HG03558 (cell line): ENCODE measurements at regions not wholly inside any gene's neighbourhood (a gene's known extent, or its start where the extent isn't known, plus 50 kb on each side); places are given as distances from the start of the nearest gene placed in this dataset.

Experiments
- ATAC-seq: cut with Tn5 transposase; IDR thresholded peaks from one replicate; pipeline ENCODE4 v1.9.1; 2021; ENCODE audit warnings: moderate number of reproducible peaks; ENCODE audit not compliant: unreplicated experiment; ENCODE audit errors: extremely low read depth

- ATAC-seq, result no peak
Measured at GRCh38 chr2:144943293-144943941, 423.5 kb upstream of the ZEB2 start.

GRCh38 chr2:144942516-144943256 is 422.8 kb upstream of the ZEB2 start:
- ATAC-seq, result no peak

GRCh38 chr2:144941743-144942488 is 422.0 kb upstream of the ZEB2 start:
- no peak for ATAC-seq

- ATAC-seq, result no peak
Measured at GRCh38 chr2:144939590-144939989, 419.7 kb upstream of the ZEB2 start.

- ATAC-seq, result no peak
Measured at GRCh38 chr2:144937910-144938709, 418.2 kb upstream of the ZEB2 start.

GRCh38 chr2:144937066-144937465 is 417.1 kb upstream of the ZEB2 start:
- ATAC-seq, result no peak

GRCh38 chr2:144936442-144936841 is 416.5 kb upstream of the ZEB2 start:
- no peak for ATAC-seq

GRCh38 chr2:144935736-144936135 is 415.8 kb upstream of the ZEB2 start:
- ATAC-seq, result no peak

- no peak for ATAC-seq
Measured at GRCh38 chr2:144935191-144935590, 415.3 kb upstream of the ZEB2 start.

- ATAC-seq, result no peak
Measured at GRCh38 chr2:144931960-144932359, 412.0 kb upstream of the ZEB2 start.

GRCh38 chr2:144931480-144931879 is 411.6 kb upstream of the ZEB2 start:
- ATAC-seq, result no peak

GRCh38 chr2:144927429-144927828 is 407.5 kb upstream of the ZEB2 start:
- ATAC-seq, result no peak

GRCh38 chr2:144925886-144926285 is 406.0 kb upstream of the ZEB2 start:
- no peak for ATAC-seq

GRCh38 chr2:144924827-144925226 is 404.9 kb upstream of the ZEB2 start:
- no peak for ATAC-seq

- ATAC-seq, result no peak
Measured at GRCh38 chr2:144922519-144922918, 402.6 kb upstream of the ZEB2 start.

GRCh38 chr2:144920755-144921530 is 401.0 kb upstream of the ZEB2 start:
- no peak for ATAC-seq

GRCh38 chr2:144914622-144915318 is 394.9 kb upstream of the ZEB2 start:
- no peak for ATAC-seq

- ATAC-seq, result no peak
Measured at GRCh38 chr2:144914113-144914512, 394.2 kb upstream of the ZEB2 start.

- no peak for ATAC-seq
Measured at GRCh38 chr2:144912206-144912605, 392.3 kb upstream of the ZEB2 start.
